NK-92 treated with Interleukin-12 subunit alpha and Interleukin-12 subunit beta, amount 100 ng/mL, for 24 hours (cell line): ENCODE measurements at regions not wholly inside any gene's neighbourhood (a gene's known extent, or its start where the extent isn't known, plus 50 kb on each side); places are given as distances from the start of the nearest gene placed in this dataset.

Source experiments
- DNase-seq: peaks from one replicate; lab custom pipeline; 2025; lab: John Stamatoyannopoulos, UW

GRCh38 chr10:43958964-43959363, 310.3 kb upstream of the ZNF32 start:
- DNase-seq: no peak

- no peak for DNase-seq
Observed at GRCh38 chr10:43958071-43958432, 309.4 kb upstream of the ZNF32 start.

- no peak for DNase-seq
Observed at GRCh38 chr10:43957267-43958070, 308.8 kb upstream of the ZNF32 start.

GRCh38 chr10:43955978-43956377, 307.3 kb upstream of the ZNF32 start:
- DNase-seq: no peak

- no peak for DNase-seq
Observed at GRCh38 chr10:43955002-43955596, 306.4 kb upstream of the ZNF32 start.

- no peak for DNase-seq
Observed at GRCh38 chr10:43953672-43954071, 305.0 kb upstream of the ZNF32 start.

GRCh38 chr10:43952760-43953159, 304.1 kb upstream of the ZNF32 start:
- DNase-seq: no peak

GRCh38 chr10:43949351-43949750, 300.7 kb upstream of the ZNF32 start:
- DNase-seq: no peak

- DNase-seq: no peak
Observed at GRCh38 chr10:43946445-43946844, 297.8 kb upstream of the ZNF32 start.

GRCh38 chr10:43945908-43946307, 297.2 kb upstream of the ZNF32 start:
- no peak for DNase-seq

- DNase-seq: no peak
Observed at GRCh38 chr10:43945094-43945730, 296.5 kb upstream of the ZNF32 start.

- DNase-seq: no peak
Observed at GRCh38 chr10:43944381-43945093, 295.9 kb upstream of the ZNF32 start.

GRCh38 chr10:43943818-43944360, 295.2 kb upstream of the ZNF32 start:
- DNase-seq: no peak

GRCh38 chr10:43943119-43943817, 294.6 kb upstream of the ZNF32 start:
- DNase-seq: no peak

- no peak for DNase-seq
Observed at GRCh38 chr10:43942096-43942850, 293.6 kb upstream of the ZNF32 start.

- DNase-seq: no peak
Observed at GRCh38 chr10:43940898-43941837, 292.5 kb upstream of the ZNF32 start.

GRCh38 chr10:43939939-43940820, 291.5 kb upstream of the ZNF32 start:
- DNase-seq: no peak

GRCh38 chr10:43939389-43939938, 290.8 kb upstream of the ZNF32 start:
- DNase-seq: no peak

GRCh38 chr10:43938810-43939209, 290.1 kb upstream of the ZNF32 start:
- no peak for DNase-seq
